GM18526 (cell line): ENCODE measurements at regions not wholly inside any gene's neighbourhood (a gene's known extent, or its start where the extent isn't known, plus 50 kb on each side); places are given as distances from the start of the nearest gene placed in this dataset.

Source experiments
- POLR2A ChIP-seq: IDR thresholded peaks from 3 replicates; pipeline ENCODE4 v1.6.1; 2011; ENCODE audit not compliant: insufficient read length; ENCODE audit errors: extremely low read depth

DNA sequence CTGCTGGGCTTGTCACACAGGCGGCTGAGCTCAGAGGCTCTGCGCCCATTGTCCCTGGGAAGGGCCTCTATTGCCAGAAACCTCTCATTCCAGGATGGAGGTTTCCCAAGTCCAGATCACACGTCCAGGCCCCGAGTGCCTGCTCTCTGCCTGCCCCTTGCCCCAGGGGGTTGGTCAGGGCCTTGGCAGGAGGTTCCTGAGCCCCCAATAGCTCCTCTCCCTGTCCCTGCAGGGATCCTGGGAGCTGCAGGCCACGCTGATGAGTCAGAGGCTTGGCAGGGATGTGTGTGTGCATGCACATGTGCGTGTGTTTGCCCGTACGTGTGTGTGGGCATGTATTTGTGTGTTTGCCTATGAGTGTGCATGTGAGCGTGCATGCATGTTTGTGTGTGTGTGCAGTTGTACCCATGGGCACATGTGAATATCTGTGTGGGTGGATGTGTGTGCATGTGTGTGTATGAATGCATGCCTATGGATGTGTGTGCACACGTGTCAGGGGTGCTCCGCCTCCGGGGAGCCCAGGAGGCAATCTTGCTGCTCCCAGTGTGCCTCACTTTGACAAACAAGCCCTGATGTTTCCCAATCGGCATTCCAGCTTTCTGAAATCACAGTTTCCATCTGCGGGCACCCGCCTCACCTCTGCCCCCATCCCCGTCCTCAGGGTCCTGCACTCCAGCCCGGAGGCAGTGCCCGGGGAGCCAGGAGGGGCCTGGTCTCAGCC is 98.4 kb upstream of the GSE1 start:
- no peak for TF ChIP-seq POLR2A

DNA sequence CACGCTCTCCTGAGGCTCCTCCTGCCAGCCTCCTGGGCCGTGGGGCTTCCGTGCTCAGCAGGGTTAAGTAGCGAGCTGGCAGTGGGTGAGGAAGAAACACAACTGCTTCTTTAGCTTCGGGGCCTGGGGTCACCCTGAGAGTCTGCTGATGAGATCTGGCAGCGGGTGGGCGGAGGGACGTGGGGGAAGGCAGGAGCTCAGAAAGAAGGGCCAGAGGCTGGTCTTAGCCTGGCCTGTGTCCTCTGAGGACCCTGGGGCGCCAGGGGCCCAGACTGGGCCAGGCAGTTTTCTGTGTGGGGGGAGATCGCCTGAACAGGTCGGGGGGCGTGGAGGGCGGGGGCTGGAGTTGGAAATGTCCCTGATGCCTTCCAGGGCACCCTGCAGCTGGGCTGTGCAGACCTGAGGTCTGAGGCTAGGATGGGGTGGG is 97.8 kb upstream of the GSE1 start:
- no peak for TF ChIP-seq POLR2A

- no peak for TF ChIP-seq POLR2A
These were observed 97.2 kb upstream of the GSE1 start for GRCh38 chr16:85515830-85516397.

DNA sequence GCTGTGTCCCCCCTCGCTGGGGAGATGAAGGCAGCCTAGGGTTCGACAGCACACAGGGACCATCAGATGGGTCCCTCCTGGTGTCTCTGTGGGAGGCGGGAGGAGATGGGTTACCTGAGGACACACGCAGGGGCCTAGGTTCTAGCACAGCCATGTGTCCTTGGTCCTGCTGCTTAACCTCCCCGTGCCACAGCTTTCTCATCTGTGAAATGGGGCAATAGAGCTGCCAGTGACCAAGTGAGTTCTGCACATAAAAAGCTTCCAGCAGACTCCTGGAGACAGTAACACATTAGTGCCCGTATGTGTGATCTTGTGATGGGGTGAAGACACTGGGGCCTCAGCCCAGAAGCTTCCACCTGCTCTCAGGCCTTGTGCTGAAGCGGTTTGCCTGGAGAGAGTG is 96.0 kb upstream of the GSE1 start:
- no peak for TF ChIP-seq POLR2A

- TF ChIP-seq POLR2A, result no peak
These were observed 95.5 kb upstream of the GSE1 start for GRCh38 chr16:85517563-85518179.

DNA sequence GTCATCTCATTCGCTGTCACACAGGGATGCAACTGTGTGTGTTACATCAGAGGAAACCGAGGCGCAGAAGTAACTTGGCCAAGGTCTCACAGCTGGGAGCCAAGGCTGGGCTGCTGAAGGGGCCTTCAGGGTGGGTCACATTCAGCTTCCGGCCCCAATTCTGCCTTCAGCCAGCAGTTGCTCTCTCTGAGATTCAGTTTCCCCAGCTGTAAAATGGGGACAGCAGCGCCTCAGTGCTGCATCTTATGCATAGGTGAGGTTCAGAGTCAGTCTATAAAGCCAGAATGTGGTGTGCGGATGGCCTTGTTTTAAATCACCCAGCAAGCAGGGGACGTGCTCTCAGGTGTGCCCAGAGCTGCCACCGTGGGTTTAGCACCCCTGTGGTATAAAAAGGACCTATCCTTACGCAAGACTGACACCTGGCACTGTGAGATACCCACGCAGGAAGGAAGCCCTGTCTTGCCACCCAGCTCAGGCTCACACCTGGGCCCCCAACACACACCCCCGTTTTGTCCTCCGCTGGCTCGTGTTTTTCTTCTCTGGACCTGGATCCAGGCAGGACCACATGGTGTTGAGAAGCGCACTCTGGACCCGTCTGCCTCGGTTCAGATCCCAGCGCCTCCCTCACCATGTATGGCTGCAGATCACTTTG is 94.6 kb upstream of the GSE1 start:
- TF ChIP-seq POLR2A, result no peak

- TF ChIP-seq POLR2A, result no peak
These were observed 93.4 kb upstream of the GSE1 start for GRCh38 chr16:85519540-85520231.

DNA sequence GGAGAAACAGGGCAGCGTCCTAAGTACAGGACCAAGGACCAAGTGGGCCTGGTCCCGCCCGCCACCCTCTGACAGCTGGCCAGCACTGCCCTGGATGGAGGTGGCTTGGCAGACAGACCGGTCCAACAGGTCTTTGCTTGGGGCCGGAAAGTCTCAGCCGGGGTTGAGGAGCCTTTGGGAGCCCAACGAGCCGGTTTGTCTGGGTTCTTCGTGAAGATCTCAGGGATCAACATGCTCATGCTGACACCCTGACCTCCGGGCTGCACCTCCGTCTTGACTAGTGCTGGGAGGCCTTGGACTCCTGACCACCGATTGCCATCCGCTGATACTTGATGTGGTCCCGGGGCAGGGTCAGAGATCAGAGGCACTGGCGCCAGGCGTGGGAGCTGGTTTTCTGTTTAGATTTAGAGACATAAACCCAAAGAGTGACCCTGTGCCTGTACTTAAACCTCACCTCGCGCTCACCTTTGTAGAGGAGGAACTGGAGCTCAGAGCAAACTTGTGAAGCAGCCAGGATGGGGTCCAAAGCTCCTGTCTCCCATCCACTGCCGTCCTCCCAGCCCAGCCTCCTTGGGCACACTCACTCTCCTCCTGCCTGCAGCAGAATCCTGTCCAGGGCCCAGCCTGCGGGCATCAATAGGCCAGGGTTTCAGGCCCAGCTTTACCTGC is 92.1 kb upstream of the GSE1 start:
- TF ChIP-seq POLR2A, result no peak

GRCh38 chr16:85521552-85522307 is 91.4 kb upstream of the GSE1 start:
- TF ChIP-seq POLR2A, result no peak

DNA sequence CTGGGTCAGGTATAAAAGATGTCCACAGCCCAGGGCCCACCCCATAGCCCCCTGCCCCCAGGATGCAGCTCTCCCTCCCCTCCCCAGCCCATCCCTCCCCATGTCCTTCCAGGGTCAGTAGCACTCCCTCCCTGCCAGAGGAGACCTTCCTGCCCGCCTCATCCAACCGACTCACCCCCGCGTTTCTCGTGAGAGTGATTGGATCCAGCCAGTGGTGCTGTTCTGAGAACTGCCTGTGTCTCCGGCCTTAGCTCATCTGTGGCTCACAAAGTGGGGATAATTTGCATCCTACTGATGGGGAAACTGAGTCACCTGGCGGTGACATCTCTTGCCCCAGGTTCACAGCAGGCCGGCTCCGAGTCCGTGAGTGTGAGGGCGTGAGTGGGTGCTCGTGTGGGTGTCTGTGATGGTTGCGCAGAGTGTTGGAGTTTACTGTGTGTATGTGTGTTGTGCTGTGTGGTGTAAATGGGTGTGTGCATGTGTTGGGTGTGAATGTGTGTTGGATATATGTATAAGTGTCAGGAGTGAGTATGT is 90.7 kb upstream of the GSE1 start:
- no peak for TF ChIP-seq POLR2A

GRCh38 chr16:85522842-85523601 is 90.1 kb upstream of the GSE1 start:
- TF ChIP-seq POLR2A, result no peak

DNA sequence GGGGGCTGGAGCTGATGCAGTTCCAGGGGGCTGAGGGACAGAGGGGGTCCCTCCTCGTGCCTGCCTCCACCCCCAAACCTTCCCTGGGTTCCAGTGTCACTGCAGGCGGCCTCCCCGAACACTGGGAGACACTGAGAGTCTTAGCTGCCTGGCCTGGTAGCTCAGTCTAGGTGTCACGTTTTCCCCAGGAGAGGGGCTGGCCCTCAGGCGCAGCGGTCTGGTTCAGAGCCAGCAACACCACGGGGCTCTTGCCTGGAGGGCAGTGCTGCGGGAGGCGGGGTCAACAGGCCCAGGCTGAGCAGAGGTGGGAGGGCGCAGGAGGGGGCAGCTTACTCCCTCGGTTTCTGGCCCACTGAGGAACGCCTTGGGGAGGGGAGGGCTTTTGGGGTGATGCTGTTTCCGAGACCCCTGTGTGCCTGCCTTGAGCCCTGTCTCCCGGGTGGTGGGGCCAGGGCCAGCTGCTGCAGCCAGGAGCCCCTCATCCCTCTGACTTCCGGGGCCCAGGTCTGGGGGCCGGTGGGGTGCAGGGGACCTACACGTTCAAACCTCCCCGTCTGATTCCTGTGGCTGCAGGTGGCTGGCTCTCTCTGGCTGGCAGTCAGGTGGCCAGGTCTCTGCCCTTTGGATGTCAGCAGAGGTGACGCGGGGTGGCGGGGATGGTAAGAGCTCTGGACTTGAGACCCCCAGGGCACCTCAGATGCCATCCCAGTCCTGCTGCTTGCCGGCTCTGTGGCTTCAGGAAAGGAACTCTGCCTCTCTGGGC is 89.3 kb upstream of the GSE1 start:
- TF ChIP-seq POLR2A, result no peak

DNA sequence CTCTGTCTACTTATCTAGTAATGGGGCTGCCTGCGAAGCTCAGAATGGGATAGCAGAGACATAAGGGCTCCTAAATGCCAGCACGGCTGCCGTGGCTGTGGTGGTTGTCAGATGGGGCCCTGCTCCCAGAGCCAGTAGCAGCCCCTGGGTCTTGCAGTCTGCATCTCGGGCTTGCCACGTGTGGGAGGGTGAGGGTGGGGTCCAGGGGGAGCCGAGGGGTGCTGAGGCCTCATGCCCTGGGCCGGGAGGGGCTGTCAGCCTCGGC is 88.8 kb upstream of the GSE1 start:
- no peak for TF ChIP-seq POLR2A
